GM19463 (cell line): ENCODE measurements at regions not wholly inside any gene's neighbourhood (a gene's known extent, or its start where the extent isn't known, plus 50 kb on each side); places are given as distances from the start of the nearest gene placed in this dataset.
"Not testable (repeated sequence)": the region's sequence is repeated elsewhere in the genome, so short reads cannot be mapped to it uniquely, and the experiment has no call there.

Experiments
- ATAC-seq: cut with Tn5 transposase; IDR thresholded peaks from one replicate; pipeline ENCODE4 v1.9.1; 2021; ENCODE audit warnings: mild to moderate bottlenecking, moderate library complexity; ENCODE audit not compliant: unreplicated experiment

DNA sequence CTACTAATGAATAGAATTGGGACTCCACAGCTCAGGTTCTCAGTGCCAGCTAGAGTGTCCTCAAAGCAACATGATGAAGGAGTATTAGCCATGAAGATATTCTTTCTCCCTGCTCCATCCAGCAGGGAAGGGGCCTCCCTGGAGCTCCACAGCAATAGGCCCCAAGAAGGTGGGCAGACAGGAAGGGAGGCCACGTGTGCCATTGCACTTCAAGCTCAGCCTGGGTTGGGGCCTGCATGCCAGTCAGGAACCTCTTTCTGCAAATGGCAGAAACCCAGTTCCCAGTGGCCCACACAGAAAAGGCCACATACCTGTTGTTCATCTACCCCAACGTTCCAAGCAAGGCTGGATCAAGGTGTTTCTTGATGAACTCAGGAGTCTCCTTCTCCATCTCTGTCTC lies 357.5 kb upstream of the SFSWAP start:
- no peak for ATAC-seq

DNA sequence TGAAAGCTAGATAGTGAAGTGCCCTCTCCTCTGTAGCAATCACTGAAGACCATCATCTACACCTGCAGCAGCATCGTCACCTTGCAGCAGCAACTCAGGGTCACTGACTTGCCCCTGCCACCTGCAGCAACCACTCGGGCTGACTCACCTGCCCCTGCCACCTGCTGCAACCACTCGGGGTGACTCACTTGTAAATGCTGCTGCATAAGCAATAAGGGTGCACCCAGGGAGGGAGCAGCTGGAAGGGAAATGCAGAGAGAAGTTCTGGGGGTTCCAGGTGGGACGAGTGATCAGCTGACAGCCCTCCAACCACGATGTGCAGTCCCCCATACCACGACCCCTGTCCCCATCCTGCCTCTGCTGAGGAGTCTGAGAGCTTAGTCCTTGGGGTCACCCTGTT lies 357.1 kb upstream of the SFSWAP start:
- no peak for ATAC-seq

DNA sequence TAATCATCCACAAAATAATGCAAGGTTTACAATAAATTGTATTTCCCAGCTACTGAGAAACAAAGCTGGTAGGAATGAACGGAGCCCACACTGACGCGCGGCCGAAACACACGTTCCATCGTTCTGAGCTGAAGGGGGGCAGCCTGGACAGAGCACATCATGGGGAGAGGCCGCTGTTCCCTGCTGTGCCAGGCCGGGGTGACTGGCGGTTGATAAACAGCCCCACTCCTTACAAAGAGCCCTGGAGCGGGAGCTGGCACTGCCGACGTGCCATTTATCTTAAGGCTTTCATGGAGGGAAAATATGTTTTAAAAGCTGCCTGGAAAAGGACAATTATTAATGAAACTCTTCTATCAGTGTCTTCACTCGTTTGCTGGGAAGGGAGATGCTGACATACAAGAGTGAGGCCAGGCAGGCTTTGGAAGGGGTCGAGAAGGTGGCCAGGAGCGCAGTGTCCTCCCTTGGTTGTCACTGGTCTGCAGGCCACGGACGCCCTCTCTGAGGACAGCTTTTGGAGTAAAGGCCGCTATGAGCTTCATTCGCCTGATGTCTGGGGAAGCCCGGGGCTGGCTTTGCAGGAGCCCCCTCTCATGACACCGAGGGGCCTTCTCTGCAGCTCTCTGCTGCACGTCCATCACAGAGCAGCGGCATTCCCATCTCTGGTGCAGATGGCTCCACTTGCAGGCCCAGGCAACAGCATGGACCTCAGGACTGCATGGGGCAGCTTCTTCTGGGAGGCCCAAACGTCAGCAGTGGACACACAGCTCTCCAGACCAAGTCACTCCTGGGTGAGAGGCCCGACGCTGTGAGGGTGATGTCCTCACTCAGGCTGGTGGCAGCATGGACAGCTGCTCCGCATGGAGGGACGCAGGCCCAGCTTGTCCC lies 355.3 kb upstream of the SFSWAP start:
- no peak for ATAC-seq

DNA sequence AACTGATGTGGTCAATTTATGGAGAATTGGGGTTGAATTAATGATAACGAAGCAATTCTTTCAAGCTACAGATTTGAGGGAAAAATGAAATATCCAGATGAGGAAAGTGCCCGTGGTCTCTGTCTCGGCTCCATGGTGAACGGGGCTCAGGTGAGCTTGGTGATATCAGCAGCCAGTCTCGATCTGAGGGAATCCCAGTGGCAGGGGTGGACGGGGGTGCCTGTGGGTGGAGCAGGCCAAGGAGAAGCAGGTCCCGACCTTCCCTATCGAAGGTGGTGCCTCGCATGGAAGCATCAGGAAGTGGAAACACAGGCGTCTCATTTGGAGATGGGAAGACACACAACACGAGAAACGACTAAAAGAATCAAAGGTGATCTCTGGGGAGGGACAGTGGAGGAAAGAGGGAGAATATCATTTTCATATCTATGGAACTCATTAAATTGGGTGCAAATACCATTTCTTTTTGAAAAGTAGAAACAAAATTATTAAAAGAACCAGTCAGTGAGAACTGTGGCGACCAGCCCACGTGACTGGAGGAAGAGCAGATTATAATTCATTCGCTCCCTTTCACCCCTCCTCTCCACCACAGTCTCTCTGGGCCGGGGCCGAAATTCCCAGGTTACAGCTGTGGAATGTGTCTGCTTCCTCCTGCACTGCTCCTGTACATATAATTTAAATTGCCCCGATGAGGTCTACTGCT lies 354.3 kb upstream of the SFSWAP start:
- ATAC-seq = no peak

DNA sequence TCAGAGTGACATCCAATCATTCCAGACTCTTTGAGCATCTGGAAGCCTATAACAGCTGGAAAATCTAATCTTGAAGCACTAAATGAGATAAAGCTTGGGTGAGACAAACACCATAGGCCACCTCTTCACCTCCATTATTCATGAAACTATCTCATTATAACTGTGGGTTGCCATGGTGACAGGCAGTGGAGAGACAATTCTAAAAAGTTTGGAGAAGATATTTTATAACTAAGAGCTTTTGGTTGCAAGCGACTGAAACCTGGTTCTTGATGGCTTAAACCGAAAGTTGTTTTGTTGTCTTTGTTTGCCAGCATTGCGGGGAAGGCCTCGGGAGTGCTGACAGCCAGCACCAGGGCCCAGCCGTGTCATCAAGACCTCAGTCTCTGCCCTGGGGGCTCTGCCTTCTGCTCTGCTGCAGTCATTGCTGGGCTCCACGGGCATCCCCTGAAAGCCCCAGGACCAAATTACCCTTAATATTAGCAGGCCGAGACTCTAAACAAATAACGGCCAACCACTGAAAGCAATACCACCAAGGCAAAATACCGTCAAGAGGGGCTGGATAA lies 353.6 kb upstream of the SFSWAP start:
- ATAC-seq = no peak

DNA sequence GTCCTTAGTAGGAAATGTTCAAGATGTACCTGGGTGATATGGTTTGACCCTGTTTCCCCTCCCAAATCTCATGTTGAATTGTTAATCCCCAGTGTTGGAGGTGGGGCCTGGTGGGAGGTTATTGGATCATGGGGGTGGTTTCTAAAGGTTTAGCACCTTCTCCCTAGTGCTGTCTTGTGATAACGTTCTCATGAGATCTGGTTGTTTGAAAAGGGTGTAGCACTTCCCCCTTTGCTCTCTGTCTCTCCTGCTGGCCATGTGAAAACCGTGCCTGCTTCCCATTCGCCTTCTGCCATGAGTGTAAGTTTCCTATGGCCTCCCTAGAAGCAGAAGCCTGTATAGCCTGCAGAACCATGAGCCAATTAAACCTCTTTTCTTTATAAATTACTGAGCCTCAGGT lies 353.0 kb upstream of the SFSWAP start:
- ATAC-seq = no peak

DNA sequence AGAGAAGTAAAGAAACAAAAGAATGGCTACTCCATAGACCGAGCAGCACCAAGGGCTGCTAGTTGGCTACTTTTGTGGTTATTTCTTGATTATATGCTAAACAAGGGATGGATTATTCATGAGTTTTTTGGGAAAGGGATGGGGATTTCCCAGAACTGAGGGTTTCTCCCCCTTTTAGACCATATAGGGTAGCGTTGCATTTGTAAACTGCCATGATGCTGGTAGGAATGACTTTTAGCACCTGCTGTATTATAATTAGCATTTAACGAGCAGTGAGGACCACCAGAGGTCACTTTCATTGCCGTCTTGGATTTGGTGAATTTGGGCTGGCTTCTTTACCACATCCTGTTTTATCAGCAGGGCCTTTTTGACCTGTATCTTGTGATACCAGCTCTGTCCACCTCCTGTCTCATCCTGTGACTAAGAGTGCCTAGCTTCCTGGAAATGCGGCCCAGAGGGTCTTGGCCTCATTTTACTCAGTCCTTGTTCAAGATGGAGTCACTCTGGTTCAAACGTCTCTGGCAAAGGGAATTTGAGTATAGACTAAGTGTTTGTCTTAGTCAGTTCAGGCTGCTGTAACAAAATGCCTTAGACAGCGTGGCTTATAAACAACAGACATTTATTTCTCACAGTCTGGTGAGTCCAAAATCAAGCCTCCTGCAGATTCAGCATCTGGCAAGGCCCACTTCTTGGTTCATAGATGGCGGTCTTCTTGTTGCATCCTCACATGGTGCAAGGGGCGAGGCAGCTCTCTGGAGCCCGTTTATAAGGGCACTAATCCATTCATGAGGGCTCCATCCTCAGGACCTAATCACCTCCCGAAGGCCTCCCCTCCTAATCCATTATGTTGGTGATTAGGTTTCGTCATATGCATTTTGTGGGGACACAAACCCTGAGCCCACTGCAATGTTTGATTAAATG lies 348.3 kb upstream of the SFSWAP start:
- ATAC-seq = no peak

DNA sequence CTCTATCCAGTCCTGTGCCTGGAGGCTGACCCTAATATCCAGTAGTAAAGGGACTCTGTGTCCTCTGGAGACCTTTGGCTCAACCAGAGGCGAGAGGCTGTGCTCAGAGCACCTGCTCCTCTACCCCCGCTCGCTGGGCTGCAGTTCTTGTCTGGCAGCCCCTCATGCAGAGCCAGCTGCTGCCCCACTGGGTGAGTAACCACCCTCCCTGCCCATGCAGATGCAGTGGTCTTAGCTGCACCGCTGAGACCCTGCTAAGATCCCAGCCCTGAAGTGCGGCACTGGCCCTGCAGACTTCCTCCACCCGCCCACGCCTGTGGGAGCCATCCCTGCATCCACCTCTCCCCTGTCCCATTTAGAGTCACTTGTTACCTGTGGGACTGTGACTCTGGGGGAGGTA lies 347.5 kb upstream of the SFSWAP start:
- no peak for ATAC-seq

DNA sequence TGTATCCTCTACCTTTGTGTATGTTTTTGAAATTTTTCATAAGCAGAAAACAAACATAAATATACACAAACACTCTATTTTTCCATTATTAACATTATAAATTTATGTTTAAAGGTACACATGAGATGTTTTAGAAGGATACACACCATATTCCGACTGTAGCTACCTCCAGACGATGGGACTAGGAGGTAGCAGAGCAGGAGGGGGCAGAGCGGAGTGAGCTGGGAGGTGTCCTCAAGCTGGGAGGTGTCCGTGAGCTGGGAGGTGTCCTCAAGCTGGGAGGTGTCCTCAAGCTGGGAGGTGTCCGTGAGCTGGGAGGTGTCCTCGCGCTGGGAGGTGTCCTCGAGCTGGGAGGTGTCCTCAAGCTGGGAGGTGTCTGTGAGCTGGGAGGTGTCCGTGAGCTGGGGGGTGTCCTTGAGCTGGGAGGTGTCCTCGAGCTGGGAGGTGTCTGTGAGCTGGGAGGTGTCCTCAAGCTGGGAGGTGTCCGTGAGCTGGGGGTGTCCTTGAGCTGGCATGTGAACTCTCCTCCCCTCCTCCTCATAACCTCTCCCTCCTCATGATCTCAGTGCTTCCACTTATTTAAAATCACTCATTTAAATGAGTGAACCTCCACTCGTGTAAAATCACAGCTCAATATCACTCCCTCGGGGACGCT lies 346.9 kb upstream of the SFSWAP start:
- no peak for ATAC-seq

DNA sequence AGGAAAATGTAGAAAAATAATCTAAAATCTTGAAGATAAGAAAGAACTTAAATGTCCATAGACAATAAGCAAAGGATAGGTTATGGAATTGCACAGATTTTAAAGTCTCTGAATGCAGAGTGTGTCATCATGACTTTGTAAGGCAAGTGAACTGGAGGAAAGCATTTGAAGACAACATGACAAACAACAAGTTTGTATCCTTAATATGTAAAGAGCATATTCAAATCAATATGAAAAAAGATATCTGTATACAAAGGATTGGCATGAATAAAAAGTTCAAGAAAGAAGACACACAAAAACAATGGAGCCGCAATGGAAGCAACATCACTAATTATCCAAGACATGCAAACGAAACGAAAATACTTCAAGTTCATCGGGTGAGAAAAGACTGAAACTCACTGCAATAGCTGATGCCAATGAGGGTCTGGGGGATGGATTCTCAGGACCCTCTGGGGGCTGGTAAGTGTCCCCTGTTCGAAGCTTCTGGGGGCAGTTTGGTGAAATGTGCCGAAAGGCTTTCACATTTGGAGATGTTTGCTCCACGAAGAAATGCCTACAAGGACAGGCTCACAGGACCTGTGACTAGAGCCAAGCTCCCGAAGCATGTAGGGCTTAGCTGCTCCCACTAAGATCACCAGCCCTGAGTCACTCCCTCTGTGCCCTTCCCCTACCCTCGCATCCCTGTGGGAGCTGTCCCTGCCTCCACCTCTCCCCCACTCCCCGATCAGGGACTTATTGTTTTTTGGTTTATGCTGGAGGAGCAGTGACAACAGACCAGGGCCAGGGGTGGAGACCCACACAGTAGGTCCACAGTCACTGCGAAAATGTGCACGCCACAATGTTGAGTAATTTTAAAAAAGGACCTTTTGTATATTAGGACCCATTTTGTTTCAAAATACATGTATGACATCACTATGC lies 345.7 kb upstream of the SFSWAP start:
- ATAC-seq = no peak

DNA sequence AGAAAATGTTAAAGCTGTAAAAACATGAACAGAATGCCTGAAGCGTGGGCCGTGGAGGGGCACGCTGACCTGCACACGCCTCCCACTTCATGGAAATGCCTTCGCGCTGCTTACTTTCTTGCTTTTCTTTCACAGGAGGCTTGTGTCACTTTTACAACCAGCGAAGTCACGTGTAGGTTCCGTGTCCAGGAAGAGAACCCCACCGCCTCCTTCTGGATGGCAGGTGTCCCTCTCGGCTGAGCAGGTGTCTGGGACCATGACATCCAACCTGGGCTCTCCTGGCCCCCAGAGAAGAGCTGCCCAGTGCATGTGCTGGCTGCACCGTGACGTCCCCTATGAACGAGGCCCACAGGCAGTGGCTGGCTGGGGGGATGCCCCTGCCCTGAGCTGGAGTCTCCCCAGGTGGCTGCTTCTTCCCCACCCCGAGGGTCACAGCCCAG lies 345.0 kb upstream of the SFSWAP start:
- no peak for ATAC-seq

DNA sequence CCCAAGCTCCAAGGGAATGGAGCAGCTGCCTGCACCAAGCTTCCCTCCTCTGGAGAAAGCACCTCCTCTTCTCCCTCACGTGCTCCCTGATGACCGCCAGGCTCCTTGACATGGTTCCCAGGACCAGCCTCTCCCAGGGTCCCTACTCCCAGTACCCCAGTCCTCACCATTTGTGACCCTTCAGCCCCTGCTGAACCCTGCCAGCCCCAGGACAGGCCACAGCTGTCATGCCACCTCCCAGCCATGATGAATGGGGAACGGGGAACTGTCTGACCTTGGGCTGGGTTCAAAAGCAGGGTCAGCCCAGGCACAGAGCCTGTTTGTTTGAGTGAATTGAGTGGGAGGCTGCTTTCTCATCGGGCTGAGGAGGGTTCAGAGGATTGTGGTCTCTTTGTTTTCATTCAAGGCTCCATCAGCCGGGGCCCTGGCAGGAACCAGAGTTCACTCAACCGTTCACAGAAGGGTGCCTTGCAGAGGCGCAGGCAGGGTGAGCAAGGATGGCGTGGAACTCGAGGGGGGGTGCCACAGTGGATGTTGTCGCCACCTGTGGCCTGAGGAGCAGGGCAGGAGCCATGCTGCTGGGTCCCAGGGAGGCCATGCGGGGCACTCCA lies 344.5 kb upstream of the SFSWAP start:
- ATAC-seq = no peak

DNA sequence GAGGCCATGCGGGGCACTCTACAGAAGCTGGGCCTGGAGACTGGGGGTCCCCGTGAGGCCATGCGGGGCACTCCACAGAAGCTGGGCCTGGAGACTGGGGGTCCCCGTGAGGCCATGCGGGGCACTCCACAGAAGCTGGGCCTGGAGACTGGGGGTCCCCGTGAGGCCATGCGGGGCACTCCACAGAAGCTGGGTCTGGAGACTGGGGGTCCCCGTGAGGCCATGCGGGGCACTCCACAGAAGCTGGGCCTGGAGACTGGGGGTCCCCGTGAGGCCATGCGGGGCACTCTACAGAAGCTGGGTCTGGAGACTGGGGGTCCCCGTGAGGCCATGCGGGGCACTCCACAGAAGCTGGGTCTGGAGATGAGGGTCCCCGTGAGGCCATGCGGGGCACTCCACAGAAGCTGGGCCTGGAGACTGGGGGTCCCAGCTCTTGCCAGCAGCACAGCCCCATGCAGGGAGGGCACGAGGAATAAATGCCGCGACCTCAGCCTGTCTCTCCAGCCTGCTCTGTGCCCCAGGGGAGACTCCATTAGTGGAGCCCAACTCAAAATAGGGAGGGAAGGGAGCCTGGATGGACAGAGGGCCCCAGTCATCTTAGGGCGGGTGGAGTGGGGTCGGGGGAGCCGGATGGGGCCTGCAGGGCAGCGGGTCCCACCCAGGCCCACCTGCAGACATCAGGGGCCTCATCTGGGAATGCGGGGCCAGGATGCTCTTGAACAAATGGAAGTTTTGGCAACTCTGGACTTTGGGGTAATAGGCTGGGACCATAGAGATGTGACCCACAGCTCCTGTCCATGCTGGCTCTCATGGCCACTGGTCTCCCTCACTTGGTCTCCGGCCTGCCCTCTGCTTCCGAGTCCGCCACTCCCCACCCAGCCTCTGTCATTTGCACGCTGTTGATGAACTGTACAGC lies 343.6 kb upstream of the SFSWAP start:
- ATAC-seq = not testable (repeated sequence)

DNA sequence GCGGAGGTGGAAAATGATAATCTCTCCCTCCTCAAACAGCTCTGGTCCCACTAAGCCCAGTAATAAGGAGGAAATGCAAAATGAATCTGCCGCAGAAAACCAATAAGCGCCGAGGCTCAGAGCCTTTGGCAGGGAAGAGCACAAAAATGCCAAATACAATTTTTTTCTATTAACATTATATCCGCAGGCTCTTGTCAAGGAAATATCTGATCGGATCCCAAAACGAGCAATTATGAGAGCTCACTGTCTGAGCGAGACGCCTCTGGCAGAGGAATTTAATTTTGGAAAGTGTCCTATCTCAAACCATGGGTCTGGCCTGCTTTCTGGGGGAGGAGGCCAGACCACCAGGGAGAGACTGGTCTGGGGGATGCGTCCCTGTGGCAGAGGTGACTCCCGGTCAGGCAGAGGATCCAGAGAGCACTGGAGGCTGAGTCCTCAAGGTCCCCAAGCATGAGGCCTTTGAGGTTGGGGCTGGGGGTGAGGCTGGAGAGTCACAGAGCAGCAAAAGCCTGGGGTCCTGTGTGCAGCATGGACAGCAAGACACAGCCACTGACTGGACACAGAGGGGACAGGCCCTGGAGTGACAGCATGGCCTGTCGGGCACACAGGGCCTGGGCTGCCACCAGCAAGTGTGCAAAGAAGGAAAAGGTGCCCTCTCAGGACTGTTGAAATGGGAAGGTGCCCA lies 342.8 kb upstream of the SFSWAP start:
- ATAC-seq = no peak

DNA sequence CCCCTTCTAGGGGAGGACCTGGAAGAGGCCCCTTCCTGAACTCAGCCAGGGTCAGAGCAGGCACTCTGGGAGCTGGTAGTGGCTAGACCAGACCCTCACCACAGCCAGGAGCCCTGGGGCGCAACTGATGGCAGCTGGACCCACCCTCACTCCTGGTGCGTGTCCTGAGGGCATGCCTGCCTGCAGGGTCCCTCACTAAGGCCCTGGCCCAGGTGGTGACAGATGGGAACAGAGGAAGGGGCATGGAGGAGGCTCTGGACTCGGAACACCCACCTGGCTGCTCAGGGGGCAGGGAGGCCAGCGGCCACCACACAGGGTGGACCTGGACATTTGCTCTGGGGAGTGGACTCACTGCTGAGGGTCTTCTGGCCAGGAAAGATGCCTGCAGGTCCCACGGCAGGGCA lies 342.2 kb upstream of the SFSWAP start:
- ATAC-seq = no peak

DNA sequence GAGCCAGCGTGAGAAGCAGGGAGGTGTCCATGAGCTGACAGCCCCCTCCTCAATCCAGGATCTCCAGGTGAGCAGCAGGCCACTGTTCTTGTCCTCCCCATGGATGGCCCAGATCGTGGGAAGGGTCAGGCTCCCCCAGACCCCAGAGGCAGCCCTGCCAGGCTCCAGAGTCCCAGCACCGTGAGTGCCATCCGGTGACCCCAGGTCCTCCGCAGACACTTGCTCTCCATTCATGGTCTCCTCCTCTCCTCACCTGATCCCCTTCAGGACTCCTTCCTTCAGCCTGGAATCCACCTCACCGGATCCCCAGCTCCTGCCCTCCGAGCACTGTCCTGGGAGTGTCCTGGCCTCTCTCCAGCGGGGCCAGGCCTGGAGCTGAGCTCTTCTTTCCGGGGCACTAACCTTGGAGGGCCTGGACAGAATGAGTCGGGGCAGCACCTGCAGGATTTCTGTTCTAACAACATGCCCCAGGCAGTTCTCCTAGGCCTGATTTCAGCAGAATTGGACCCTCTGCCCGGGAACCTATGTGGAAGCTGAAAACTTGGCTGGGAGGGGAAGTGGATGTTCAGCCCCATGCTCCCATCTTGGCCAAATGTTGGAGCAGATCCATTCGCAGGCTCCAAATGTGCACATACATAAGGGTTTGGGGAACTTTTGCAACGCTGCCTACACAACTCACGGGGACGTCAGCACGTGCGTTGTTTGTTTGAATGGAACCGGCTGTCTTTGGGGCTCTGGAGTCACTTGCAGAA lies 341.6 kb upstream of the SFSWAP start:
- no peak for ATAC-seq

DNA sequence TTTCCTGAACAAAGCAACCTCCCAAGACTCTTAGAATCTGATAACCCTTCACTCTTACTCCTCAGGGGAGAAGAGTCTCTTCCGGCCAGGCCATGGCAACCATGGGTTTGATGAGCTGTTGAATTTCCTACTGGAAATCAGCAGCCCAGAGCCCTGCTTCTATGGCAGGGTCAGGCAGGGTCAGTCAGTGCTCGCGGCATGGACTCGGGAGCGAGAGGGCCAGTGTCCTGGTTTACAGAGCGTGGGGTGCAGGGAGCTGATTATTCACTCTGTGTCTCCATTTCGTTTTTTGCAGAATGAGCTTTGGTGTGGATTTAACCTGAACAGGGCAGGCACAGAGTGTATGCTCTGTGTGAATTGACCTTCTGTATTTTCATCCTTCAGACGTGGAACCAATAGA lies 340.6 kb upstream of the SFSWAP start:
- ATAC-seq = no peak
